Activated CD8-positive, alpha-beta T cell treated with anti-CD3 and anti-CD28 coated beads for 36 hours (primary cell): ENCODE measurements at regions not wholly inside any gene's neighbourhood (a gene's known extent, or its start where the extent isn't known, plus 50 kb on each side); places are given as distances from the start of the nearest gene placed in this dataset.
"Not testable (repeated sequence)": the region's sequence is repeated elsewhere in the genome, so short reads cannot be mapped to it uniquely, and the experiment has no call there.

Experiments used
- ATAC-seq: fragments of 200-7000 bp; cut with Tn5 transposase; one replicate; pipeline ENCODE4 v1.10.0; 2021; ENCODE audit warnings: mild to moderate bottlenecking, moderate library complexity
- CTCF ChIA-PET: fragments of 350-600 bp; sonication (Branson Sonifier 250); formaldehyde crosslinking; loops from one replicate; lab custom pipeline; 2021; ENCODE audit warnings: antibody characterized with exemption; lab: Charles Lee
- POLR2A ChIA-PET: fragments of 350-600 bp; sonication (Branson Sonifier 250); formaldehyde crosslinking; loops from one replicate; lab custom pipeline; 2021; ENCODE audit warnings: antibody characterized with exemption; lab: Charles Lee
- DNase-seq: peaks from one replicate; pipeline ENCODE4 v3.0.0-alpha.2; 2020
- H3K27ac Mint-ChIP-seq: one replicate; pipeline ENCODE4 v1.8.0; 2021; ENCODE audit warnings: mild to moderate bottlenecking, mixed read lengths
- H3K27me3 Mint-ChIP-seq: one replicate; pipeline ENCODE4 v1.8.0; 2021; ENCODE audit warnings: mixed read lengths
- H3K36me3 Mint-ChIP-seq: one replicate; pipeline ENCODE4 v1.8.0; 2021; ENCODE audit warnings: low read depth, mixed read lengths
- H3K4me1 Mint-ChIP-seq: one replicate; pipeline ENCODE4 v1.8.0; 2021; ENCODE audit warnings: low read depth, mixed read lengths
- H3K4me3 Mint-ChIP-seq: one replicate; pipeline ENCODE4 v1.8.0; 2021; ENCODE audit warnings: mild to moderate bottlenecking, moderate library complexity, mixed read lengths
- H3K9me3 Mint-ChIP-seq: one replicate; pipeline ENCODE4 v1.8.0; 2021; ENCODE audit warnings: mixed read lengths
- intact Hi-C: fragments of 100-400 bp; cut with micrococcal nuclease; formaldehyde crosslinking; loops from one replicate; pipeline ENCODE4 v1.10.0; 2022
- TF ChIP-seq, protein P1 (sequence below): fragments of 200-600 bp; IDR thresholded peaks from one replicate; pipeline ENCODE4 v1.8.0; 2022; ENCODE audit warnings: antibody characterized with exemption, mild to moderate bottlenecking

DNA sequence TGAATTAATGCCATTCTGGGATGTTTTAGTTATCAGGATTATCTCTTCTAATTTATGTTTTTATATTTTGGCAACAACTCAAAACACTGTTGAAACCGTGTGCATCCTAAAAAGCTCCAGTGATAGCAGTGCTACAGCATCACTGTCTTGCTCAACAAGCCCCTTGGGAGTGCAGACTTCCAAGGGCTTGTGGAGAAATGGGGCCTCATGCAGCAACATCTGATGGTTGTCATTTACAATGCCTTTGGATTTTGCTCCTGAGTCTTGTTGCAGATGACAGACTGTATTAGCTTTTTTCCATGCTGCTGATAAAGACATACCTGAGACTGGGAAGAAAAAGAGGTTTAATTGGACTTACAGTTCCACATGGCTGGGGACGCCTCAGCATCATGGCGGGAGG is 515.4 kb downstream of the NEBL start:
- ChIA-PET CTCF (no interaction called here), POLR2A (no interaction called here)
- TF ChIP-seq, protein P1, sequence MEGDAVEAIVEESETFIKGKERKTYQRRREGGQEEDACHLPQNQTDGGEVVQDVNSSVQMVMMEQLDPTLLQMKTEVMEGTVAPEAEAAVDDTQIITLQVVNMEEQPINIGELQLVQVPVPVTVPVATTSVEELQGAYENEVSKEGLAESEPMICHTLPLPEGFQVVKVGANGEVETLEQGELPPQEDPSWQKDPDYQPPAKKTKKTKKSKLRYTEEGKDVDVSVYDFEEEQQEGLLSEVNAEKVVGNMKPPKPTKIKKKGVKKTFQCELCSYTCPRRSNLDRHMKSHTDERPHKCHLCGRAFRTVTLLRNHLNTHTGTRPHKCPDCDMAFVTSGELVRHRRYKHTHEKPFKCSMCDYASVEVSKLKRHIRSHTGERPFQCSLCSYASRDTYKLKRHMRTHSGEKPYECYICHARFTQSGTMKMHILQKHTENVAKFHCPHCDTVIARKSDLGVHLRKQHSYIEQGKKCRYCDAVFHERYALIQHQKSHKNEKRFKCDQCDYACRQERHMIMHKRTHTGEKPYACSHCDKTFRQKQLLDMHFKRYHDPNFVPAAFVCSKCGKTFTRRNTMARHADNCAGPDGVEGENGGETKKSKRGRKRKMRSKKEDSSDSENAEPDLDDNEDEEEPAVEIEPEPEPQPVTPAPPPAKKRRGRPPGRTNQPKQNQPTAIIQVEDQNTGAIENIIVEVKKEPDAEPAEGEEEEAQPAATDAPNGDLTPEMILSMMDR = no peak
- intact Hi-C loops = no loop called here
- no peaks in the 10 kb centered on the region for H3K4me1 Mint-ChIP-seq
- DNase-seq = no peak
- H3K27ac Mint-ChIP-seq = no peak overlapping the region
- no peak for ATAC-seq
- H3K27me3 Mint-ChIP-seq = no peaks in the 10 kb centered on the region
- H3K4me3 Mint-ChIP-seq = no peak overlapping the region
- H3K36me3 Mint-ChIP-seq = no peaks in the 10 kb centered on the region
- peaks cover 5% of the 10 kb centered on the region for H3K9me3 Mint-ChIP-seq

GRCh38 chr10:20380401-20380800 is 516.7 kb downstream of the NEBL start:
- TF ChIP-seq, protein P1 = no peak
- Mint-ChIP-seq H3K27me3 (no peaks in the 10 kb centered on the region), H3K36me3 (no peaks in the 10 kb centered on the region), H3K9me3 (peaks cover 5% of the 10 kb centered on the region), H3K27ac (no peak overlapping the region), H3K4me3 (no peak overlapping the region), H3K4me1 (no peaks in the 10 kb centered on the region)
- intact Hi-C loops = no loop called here
- ATAC-seq (no peak), DNase-seq (no peak)
- POLR2A ChIA-PET = no interaction called here
- CTCF ChIA-PET = no interaction called here

- no peaks in the 10 kb centered on the region for H3K27me3 Mint-ChIP-seq
- POLR2A ChIA-PET = no interaction called here
- no peaks in the 10 kb centered on the region for H3K36me3 Mint-ChIP-seq
These were observed 524.4 kb downstream of the NEBL start for GRCh38 chr10:20372748-20373147.

DNA sequence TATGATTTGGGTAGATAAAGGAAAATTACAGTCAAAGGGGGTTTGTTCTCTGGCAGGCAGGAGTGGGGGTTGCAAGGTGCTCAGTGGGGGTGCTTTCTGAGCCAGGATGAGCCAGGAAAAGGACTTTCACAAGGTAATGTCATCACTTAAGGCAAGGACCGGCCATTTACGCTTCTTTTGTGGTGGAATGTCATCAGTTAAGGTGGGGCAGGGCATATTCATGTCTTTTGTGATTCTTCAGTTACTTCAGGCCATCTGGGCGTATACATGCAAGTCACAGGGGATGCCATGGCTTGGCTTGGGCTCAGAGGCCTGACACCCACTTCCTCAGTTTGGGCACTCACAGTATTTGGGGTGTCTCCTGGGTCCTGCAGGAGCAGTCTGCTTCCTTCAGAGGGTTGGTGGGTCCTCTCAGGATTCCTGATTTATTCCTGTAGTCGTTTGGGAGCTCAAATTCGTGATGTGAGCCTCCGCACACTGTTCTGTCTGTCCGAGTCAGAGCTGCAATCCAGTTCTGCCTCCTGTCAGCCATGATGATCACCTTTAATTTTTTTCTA is 526.1 kb downstream of the NEBL start:
- H3K4me3 Mint-ChIP-seq, ATAC-seq, intact Hi-C loops, POLR2A ChIA-PET, DNase-seq, H3K27ac Mint-ChIP-seq, H3K4me1 Mint-ChIP-seq, H3K27me3 Mint-ChIP-seq, H3K36me3 Mint-ChIP-seq, CTCF ChIA-PET: not testable (repeated sequence)
- H3K9me3 Mint-ChIP-seq = peaks cover 16% of the 10 kb centered on the region

More at GRCh38 chr10:20372748-20373147, 524.4 kb downstream of the NEBL start:
- TF ChIP-seq, protein P1 = no peak
- Mint-ChIP-seq H3K9me3 (peaks cover 13% of the 10 kb centered on the region), H3K4me3 (no peak overlapping the region), H3K27ac (no peak overlapping the region), H3K4me1 (no peaks in the 10 kb centered on the region)
- DNase-seq (no peak), ATAC-seq (no peak)
- CTCF ChIA-PET = no interaction called here
- intact Hi-C loops = no loop called here

DNA sequence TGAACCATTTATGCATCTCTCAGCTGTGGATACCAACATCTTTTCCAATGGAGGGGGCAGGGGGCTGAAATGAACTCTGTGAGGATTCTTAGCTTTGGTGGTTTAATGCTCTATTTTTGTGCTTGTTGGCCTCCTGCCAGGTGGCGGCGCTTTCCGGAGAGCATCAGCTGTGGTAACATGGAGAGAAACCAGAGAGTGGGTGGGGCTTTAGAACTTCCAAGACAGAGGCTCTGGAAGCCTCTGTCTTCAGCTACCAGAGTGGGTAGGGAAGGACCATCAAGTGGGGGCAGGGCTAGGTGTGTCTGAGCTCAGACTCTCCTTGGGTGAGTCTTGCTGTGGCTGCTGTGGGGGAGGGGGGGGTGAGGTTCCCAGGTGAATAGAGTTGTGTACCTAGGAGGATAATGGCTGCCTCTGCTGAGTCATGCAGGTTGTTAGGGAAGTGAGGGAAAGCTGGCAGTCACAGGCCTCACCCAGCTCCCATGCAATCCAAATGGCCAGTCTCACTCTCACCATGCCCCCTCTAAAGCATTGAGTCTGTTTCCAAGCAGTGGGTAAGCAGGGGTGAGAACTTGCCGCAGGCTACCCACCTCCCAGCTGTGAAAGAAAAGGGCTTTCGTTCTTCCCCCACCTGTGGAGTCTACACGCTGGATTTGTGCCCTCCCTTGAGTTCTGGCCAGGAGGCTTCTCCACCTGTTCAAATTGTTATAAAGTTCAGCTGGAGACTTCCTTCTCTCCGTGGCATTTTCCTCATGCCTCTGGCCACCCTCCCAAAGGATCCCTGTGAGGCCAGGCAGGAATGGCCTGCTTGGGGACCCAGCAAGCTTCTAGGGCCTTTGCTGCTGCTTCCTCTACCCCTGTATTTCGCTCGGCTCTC is 527.0 kb downstream of the NEBL start:
- TF ChIP-seq, protein P1 = no peak
- no peak for ATAC-seq
- H3K4me1 Mint-ChIP-seq = no peaks in the 10 kb centered on the region
- peaks cover 17% of the 10 kb centered on the region for H3K9me3 Mint-ChIP-seq
- ChIA-PET CTCF (no interaction called here), POLR2A (interaction anchor here (0.7 kb wide), 1 partner anchor 282 kb away, joined by 3 read pairs; no protein-coding TSS in a partner anchor)
- DNase-seq = no peak
- H3K27ac Mint-ChIP-seq = no peak overlapping the region
- H3K4me3 Mint-ChIP-seq = no peak overlapping the region
- no peaks in the 10 kb centered on the region for H3K36me3 Mint-ChIP-seq
- intact Hi-C loops = no loop called here
- no peaks in the 10 kb centered on the region for H3K27me3 Mint-ChIP-seq
